Tibial nerve (tissue), 4 donors: ENCODE measurements at regions not wholly inside any gene's neighbourhood (a gene's known extent, or its start where the extent isn't known, plus 50 kb on each side); places are given as distances from the start of the nearest gene placed in this dataset.

ENCODE experiments used
- DNase-seq, 2 donors: peaks; one replicate each; pipeline ENCODE4 v3.0.0-alpha.2; 2019; ENCODE audit warnings: low spot score in 2 of 2
- H3K27ac ChIP-seq, 4 donors: fragments of 200-600 bp; sonication (generic) in 3 of 4; one replicate each; pipeline ENCODE4 v1.5.1; 2017 to 2019; ENCODE audit warnings: mild to moderate bottlenecking in 1 of 4
- H3K27me3 ChIP-seq, 2 donors: fragments of 200-600 bp; sonication (generic) in 1 of 2; one replicate each; pipeline versions ENCODE4 v1.5.1 to v1.6.0; 2017 to 2019
- H3K36me3 ChIP-seq, 3 donors: fragments of 200-600 bp; sonication (generic); one replicate each; pipeline ENCODE4 v1.5.1; 2018 to 2019
- H3K4me1 ChIP-seq, 4 donors: fragments of 200-600 bp; sonication (generic) in 3 of 4; one replicate each; pipeline ENCODE4 v1.5.1; 2017 to 2019
- H3K4me3 ChIP-seq, 4 donors: fragments of 200-600 bp; sonication (generic) in 3 of 4; one replicate each; pipeline ENCODE4 v1.5.1; 2017 to 2019; ENCODE audit warnings: mild to moderate bottlenecking in 1 of 4, moderate library complexity in 1 of 4
- H3K9me3 ChIP-seq, 4 donors: fragments of 200-600 bp; sonication (generic) in 3 of 4; one replicate each; pipeline ENCODE4 v1.5.1; 2017 to 2019
- EP300 ChIP-seq, 2 donors: sonication (generic); formaldehyde crosslinking; IDR thresholded peaks; one replicate each; pipeline ENCODE4 v1.6.1; 2017; ENCODE audit warnings: antibody characterized with exemption in 2 of 2, mild to moderate bottlenecking in 1 of 2
- POLR2A ChIP-seq, 2 donors: fragments of 450-650 bp; IDR thresholded peaks; one replicate each; pipeline ENCODE4 v1.6.1; 2017; ENCODE audit warnings: antibody characterized with exemption in 2 of 2, mild to moderate bottlenecking in 2 of 2, moderate library complexity in 2 of 2
- WGBS, 2 donors: methylation state at CpG; one replicate each; pipeline ENCODE4 v1.1.5; 2018; 5-methylcytosine and 5-hydroxymethylcytosine counted together
- TF ChIP-seq, protein P1 (sequence below), 5 experiments: fragments of 200-600 bp in 3 of 5; fragments of 450-650 bp in 2 of 5; sonication (generic) in 3 of 5; IDR thresholded peaks; one replicate each; pipeline ENCODE4 v1.5.1; 2016 to 2019; ENCODE audit warnings: antibody characterized with exemption in 5 of 5, mild to moderate bottlenecking in 3 of 5, moderate library complexity in 2 of 5

DNA sequence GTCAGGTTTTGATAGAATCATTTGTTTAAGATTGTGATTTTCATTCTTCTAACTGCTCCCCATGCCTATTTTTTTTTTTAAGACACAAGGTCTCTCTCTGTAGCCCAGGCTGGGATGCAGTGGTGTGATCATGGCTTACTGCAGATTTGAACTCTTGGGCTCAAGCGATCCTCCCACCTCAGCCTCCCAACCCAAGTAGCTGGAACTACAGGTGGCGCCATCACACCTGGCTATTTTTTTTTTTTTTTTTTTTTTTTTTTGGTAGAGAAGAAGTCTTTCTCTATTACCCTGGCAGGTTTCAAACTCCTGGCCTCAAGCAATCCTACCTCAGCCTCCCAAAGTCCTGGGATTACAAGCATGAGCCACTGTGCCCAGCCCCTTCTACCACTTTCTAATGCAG, 223.3 kb downstream of the CBLN1 start:
- whole genome bisulfite sequencing, 2 donors = 90 to 91% methylated on average over 2 of the region's 2 CpGs
- TF ChIP-seq, protein P1, sequence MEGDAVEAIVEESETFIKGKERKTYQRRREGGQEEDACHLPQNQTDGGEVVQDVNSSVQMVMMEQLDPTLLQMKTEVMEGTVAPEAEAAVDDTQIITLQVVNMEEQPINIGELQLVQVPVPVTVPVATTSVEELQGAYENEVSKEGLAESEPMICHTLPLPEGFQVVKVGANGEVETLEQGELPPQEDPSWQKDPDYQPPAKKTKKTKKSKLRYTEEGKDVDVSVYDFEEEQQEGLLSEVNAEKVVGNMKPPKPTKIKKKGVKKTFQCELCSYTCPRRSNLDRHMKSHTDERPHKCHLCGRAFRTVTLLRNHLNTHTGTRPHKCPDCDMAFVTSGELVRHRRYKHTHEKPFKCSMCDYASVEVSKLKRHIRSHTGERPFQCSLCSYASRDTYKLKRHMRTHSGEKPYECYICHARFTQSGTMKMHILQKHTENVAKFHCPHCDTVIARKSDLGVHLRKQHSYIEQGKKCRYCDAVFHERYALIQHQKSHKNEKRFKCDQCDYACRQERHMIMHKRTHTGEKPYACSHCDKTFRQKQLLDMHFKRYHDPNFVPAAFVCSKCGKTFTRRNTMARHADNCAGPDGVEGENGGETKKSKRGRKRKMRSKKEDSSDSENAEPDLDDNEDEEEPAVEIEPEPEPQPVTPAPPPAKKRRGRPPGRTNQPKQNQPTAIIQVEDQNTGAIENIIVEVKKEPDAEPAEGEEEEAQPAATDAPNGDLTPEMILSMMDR (IDR thresholded peaks at IDR 0.05) = no peak
- no peak for TF ChIP-seq EP300 (IDR thresholded peaks at IDR 0.05)
- Histone ChIP-seq H3K4me3 (no peak overlapping the region), H3K9me3 (no peaks in the 10 kb centered on the region), H3K27ac (no peak overlapping the region), H3K4me1 (no peaks in the 10 kb centered on the region), H3K27me3 (no peaks in the 10 kb centered on the region), H3K36me3 (no peaks in the 10 kb centered on the region)
- DNase-seq = no peak

DNA sequence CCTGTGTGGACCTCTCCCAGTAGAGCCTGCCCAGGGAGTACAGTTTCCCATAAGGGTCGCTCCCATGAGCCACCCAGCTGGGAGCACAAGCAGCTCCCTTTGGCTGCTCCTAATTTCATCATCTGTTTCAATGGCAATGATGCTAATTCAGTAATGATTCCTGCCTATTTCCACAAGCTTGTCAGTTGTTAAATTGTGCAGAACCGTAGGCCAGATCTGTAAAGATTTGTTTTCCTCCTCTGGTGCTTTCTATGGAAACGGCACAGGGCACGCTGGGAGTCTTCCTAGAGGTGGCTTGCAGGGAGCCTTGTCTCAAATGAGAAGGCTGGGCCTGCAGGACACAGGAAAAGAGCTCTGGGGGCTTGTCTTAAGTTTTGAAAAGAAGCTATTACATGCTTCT, 223.7 kb downstream of the CBLN1 start:
- H3K27ac ChIP-seq = no peak overlapping the region
- no peaks in the 10 kb centered on the region for H3K4me1 ChIP-seq
- no peak overlapping the region for H3K4me3 ChIP-seq
- H3K9me3 ChIP-seq = no peaks in the 10 kb centered on the region
- WGBS, 2 donors = 45 to 62% methylated on average over 4 of the region's 4 CpGs
- no peak for DNase-seq
- H3K27me3 ChIP-seq = no peaks in the 10 kb centered on the region
- TF ChIP-seq EP300 (IDR thresholded peaks at IDR 0.05) (no peak), POLR2A (IDR thresholded peaks at IDR 0.05) (no peak)
- TF ChIP-seq, protein P1 (IDR thresholded peaks at IDR 0.05) = no peak
- H3K36me3 ChIP-seq = no peaks in the 10 kb centered on the region

DNA sequence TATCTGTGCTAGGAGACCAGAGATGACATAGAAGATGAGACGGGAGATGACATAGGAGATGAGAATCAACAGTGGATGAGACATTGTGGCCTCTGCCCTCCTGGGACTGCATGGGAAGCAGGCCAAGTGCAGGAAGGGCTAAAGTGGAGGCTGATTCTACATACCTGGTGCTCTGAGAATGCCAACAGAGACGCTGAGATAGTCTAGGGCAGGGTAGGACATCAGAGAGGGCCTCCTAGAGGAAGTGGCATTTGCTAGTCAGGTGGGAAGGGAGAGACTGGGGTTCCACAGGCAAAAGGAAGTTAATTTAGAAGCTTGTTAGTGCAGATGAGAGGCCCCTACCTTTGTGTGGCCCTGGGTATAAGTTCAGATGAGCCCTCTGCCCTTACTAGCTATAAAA, 224.2 kb downstream of the CBLN1 start:
- H3K36me3 ChIP-seq = no peaks in the 10 kb centered on the region
- no peak overlapping the region for H3K27ac ChIP-seq
- TF ChIP-seq, protein P1 (IDR thresholded peaks at IDR 0.05) = no peak
- TF ChIP-seq POLR2A (IDR thresholded peaks at IDR 0.05) (no peak), EP300 (IDR thresholded peaks at IDR 0.05) (no peak)
- no peak overlapping the region for H3K4me3 ChIP-seq
- no peaks in the 10 kb centered on the region for H3K4me1 ChIP-seq
- no peak for DNase-seq
- no peaks in the 10 kb centered on the region for H3K9me3 ChIP-seq
- no peaks in the 10 kb centered on the region for H3K27me3 ChIP-seq
- 72 to 90% methylated on average over 2 of the region's 2 CpGs for WGBS, 2 donors

DNA sequence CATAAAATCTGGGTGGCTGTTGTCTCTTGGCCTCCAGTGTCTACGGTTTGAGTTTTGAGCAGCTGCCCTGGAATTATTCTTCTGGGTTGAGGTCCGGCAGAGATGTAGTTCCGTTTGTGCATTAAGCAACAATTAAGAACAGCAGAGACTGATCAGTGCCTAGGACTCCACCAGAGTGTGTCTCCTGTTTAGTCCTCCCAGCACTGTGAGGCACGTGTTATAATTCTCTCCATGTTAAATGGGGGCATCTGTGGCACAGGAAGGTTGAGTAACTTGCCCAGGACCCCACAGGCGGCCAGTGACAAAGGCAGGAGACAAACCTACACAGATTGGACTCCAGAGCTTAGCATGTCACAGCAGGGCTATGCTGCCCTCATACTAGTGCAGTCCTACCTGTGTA, 225.1 kb downstream of the CBLN1 start:
- 56 to 63% methylated on average over 5 of the region's 5 CpGs for WGBS, 2 donors
- no peak for DNase-seq
- TF ChIP-seq, protein P1 (IDR thresholded peaks at IDR 0.05) = no peak
- TF ChIP-seq EP300 (IDR thresholded peaks at IDR 0.05) (no peak), POLR2A (IDR thresholded peaks at IDR 0.05) (no peak)
- Histone ChIP-seq H3K9me3 (no peaks in the 10 kb centered on the region), H3K27me3 (no peaks in the 10 kb centered on the region), H3K4me3 (no peak overlapping the region), H3K36me3 (no peaks in the 10 kb centered on the region), H3K27ac (no peak overlapping the region), H3K4me1 (no peaks in the 10 kb centered on the region)

DNA sequence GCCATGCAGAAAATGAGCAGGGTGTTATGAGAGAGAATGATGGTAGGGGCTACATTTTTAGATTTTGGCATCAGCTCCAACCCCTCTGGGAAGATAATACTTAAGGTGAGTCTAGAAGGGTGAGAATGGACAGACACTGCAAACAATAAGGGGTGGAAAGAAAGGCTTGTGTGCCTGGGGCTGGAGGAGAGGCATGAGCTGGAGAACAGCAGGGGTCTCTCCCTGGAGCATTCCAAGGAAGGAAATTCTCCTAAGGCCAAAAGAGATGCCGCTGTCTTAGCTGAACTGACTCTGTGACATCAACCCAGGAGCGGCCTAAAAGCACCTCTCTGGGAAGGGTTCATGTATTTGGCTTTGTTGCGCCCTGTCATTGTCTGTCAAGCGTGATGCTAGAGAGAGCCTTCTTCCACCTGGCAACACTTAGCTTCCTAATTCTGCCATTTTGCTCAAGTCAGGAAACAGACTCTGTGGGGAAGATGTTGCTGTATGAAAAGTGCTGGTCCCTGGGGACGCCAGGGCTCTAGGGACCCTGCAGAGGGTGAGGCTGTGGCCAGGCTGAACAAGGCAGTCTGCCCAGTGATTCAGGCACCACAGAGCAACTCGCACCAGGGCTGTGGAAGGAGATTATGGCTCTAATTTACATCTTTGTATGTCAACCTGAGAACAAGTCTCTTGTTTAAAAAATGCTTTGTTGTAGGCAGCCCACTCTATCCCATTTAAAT, 225.7 kb downstream of the CBLN1 start:
- Histone ChIP-seq H3K27ac (no peak overlapping the region), H3K4me1 (no peaks in the 10 kb centered on the region), H3K9me3 (no peaks in the 10 kb centered on the region), H3K36me3 (no peaks in the 10 kb centered on the region), H3K4me3 (no peak overlapping the region), H3K27me3 (no peaks in the 10 kb centered on the region)
- no peak for DNase-seq
- WGBS, 2 donors = 58 to 75% methylated on average over 6 of the region's 6 CpGs
- TF ChIP-seq, protein P1 (IDR thresholded peaks at IDR 0.05) = no peak
- no peak for TF ChIP-seq POLR2A (IDR thresholded peaks at IDR 0.05)
- no peak for TF ChIP-seq EP300 (IDR thresholded peaks at IDR 0.05)
